Activated CD4-positive, alpha-beta T cell treated with anti-CD3 and anti-CD28 coated beads for 1 hour (primary cell): ENCODE measurements at regions not wholly inside any gene's neighbourhood (a gene's known extent, or its start where the extent isn't known, plus 50 kb on each side); places are given as distances from the start of the nearest gene placed in this dataset.

Experiments
- DNase-seq: peaks from one replicate; pipeline ENCODE4 v3.0.0-alpha.2; 2020

- no peak for DNase-seq
Observed at GRCh38 chr3:18027161-18027939, 284.9 kb upstream of the TBC1D5 start.

GRCh38 chr3:18024715-18025114 lies 282.3 kb upstream of the TBC1D5 start:
- DNase-seq = no peak

GRCh38 chr3:18019161-18019495 lies 276.7 kb upstream of the TBC1D5 start:
- no peak for DNase-seq

GRCh38 chr3:18018491-18019160 lies 276.2 kb upstream of the TBC1D5 start:
- no peak for DNase-seq

- no peak for DNase-seq
Observed at GRCh38 chr3:18016366-18016765, 273.9 kb upstream of the TBC1D5 start.

GRCh38 chr3:18012933-18013332 lies 270.5 kb upstream of the TBC1D5 start:
- DNase-seq = no peak

GRCh38 chr3:18012436-18012835 lies 270.0 kb upstream of the TBC1D5 start:
- DNase-seq = no peak

- no peak for DNase-seq
Observed at GRCh38 chr3:18011387-18011786, 269.0 kb upstream of the TBC1D5 start.

- no peak for DNase-seq
Observed at GRCh38 chr3:18010001-18010400, 267.6 kb upstream of the TBC1D5 start.

GRCh38 chr3:18008706-18009368 lies 266.4 kb upstream of the TBC1D5 start:
- no peak for DNase-seq

- no peak for DNase-seq
Observed at GRCh38 chr3:18007980-18008379, 265.5 kb upstream of the TBC1D5 start.

GRCh38 chr3:17995769-17996168 lies 253.3 kb upstream of the TBC1D5 start:
- DNase-seq = no peak

GRCh38 chr3:17994167-17994566 lies 251.7 kb upstream of the TBC1D5 start:
- no peak for DNase-seq

GRCh38 chr3:17990390-17990789 lies 248.0 kb upstream of the TBC1D5 start:
- DNase-seq = no peak

GRCh38 chr3:17986348-17986816 lies 244.0 kb upstream of the TBC1D5 start:
- DNase-seq = no peak

- no peak for DNase-seq
Observed at GRCh38 chr3:17985658-17986347, 243.4 kb upstream of the TBC1D5 start.

- DNase-seq = no peak
Observed at GRCh38 chr3:17983106-17983505, 240.7 kb upstream of the TBC1D5 start.

GRCh38 chr3:17982211-17982880 lies 239.9 kb upstream of the TBC1D5 start:
- no peak for DNase-seq

GRCh38 chr3:17980863-17981262 lies 238.4 kb upstream of the TBC1D5 start:
- DNase-seq = no peak

- no peak for DNase-seq
Observed at GRCh38 chr3:17979911-17980310, 237.5 kb upstream of the TBC1D5 start.

GRCh38 chr3:17979252-17979651 lies 236.8 kb upstream of the TBC1D5 start:
- DNase-seq = no peak

- DNase-seq = no peak
Observed at GRCh38 chr3:17974206-17974841, 231.9 kb upstream of the TBC1D5 start.
